HG02840 (cell line): ENCODE measurements at regions not wholly inside any gene's neighbourhood (a gene's known extent, or its start where the extent isn't known, plus 50 kb on each side); places are given as distances from the start of the nearest gene placed in this dataset.
"Not testable (repeated sequence)": the region's sequence is repeated elsewhere in the genome, so short reads cannot be mapped to it uniquely, and the experiment has no call there.

Experiments used
- ATAC-seq: cut with Tn5 transposase; IDR thresholded peaks from one replicate; pipeline ENCODE4 v1.9.1; 2021; ENCODE audit warnings: mild to moderate bottlenecking, moderate library complexity, moderate number of reproducible peaks; ENCODE audit not compliant: unreplicated experiment, low FRiP score

GRCh38 chr1:94676686-94677085 is 135.1 kb upstream of the F3 start:
- ATAC-seq, result no peak

DNA sequence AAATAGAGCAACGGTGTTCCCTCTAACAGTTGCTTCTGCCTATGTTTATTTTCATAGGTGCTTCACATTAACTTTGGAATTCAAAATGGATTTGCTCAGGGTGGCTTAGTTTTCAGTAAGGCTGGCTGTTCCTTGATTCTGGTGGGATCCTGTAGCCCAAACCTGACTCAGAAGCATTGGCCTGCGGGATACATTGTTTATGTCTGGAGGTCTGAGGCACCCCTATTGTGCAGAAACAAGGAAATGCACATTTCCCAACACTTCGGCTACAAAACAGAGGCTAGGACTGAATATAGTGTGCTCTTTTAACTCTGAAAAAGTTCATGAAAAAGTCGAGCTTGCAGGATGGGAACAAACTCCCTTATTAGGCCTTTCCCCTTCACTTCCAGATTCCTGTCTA is 133.8 kb upstream of the F3 start:
- ATAC-seq, result no peak

DNA sequence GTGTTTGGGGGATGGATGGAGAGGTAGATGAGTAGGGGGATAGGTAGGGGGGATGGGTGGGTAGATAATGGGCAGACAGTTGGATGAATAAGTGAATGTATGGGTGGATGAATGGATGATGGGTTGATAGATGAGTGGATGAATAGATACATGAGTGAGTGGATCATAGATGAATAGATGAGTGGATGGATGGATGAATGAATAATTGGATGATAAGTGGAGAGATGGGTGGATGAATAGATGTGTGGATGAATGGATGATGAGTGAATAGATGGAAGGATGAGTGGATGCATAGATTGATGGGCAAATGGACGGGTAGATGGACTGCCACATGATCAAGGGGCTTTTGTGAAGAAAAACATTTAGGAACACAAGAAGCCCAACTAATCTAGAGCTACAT is 133.3 kb upstream of the F3 start:
- no peak for ATAC-seq

DNA sequence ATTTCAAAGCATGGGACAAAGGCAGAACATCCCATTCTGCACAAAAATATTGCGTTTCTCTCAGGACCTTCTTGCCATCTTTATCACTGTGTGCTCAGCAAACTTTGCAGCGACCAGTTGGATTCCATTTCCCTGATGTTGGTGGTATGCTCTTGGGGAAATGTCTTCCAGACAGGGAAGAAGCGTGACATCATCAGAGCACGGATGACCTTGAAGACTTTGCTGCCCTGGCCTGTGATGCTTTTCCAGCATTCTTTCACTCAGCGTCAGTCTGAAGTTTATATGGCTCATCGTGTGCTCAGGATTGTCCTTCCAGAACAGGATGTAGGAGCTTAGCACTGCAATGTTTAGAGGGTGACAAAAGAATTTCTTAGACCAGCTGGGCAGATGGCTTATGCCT is 131.4 kb upstream of the F3 start:
- ATAC-seq, result no peak

GRCh38 chr1:94672001-94672400 is 130.4 kb upstream of the F3 start:
- no peak for ATAC-seq

DNA sequence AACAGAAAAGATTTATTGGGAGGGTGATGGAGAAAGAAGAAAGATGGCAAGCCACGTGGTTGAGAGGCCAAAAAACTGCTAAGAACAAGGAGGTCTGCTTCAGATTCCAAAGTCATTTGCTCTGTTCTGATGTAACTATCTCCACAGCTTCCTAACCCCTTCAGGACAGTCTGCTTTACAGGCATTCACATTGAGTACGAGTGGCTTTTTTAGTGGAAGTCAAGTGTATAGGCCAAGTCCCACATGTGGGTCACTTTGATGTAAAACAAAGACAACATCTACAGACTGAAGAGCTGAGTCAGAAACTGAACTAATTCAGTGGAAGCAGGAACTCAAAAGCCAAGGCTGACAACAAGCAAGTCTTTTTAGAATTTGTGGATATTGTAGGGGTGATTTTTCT is 128.7 kb upstream of the F3 start:
- ATAC-seq, result no peak

GRCh38 chr1:94669198-94669597 is 127.6 kb upstream of the F3 start:
- ATAC-seq, result no peak

- ATAC-seq, result no peak
Measured at GRCh38 chr1:94668528-94668927, 127.0 kb upstream of the F3 start.

DNA sequence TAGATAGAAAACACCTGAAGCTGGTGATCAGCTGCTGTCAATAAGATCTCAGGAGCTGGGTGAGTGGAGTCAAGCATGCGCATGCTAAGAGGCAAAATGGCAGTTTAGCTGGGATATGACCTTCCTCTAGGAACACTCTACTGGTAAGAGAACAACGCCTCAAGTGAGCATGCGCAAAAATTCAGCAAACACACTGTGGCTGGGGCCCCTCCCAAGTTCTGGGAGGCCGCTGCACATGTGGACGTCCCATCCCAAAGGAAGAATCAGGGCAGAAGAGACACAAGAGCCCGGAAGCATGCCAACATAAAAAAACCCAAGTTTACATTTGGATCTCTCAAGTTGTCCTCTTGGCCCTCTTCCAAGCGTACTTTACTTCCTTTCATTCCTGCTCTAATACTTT is 126.3 kb upstream of the F3 start:
- no peak for ATAC-seq

- ATAC-seq, result no peak
Measured at GRCh38 chr1:94666797-94667196, 125.2 kb upstream of the F3 start.

DNA sequence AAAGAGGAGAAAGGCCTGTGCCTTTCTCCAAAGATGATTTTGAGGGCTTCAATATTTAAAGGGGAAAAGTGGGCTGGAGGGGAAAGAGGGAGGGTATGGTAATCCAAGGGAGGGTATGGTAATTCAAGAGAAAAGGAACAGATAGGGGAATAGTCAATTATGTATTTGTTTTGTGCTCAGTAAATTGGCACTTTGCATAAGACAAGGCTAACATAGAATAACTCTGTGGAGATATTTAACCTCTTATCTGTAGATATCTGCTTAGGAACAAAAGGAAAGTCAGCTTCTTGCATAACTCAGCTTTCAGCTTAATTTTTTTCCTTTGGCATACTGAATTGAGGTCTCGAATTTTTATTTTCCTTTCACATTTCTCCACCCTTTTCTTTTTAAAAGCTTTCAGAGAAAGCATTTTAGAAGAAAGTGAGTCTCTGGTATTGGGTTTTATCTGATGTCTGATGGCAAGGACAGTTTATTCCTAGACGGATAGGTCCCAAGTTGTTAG is 119.9 kb upstream of the F3 start:
- no peak for ATAC-seq

- no peak for ATAC-seq
Measured at GRCh38 chr1:94660994-94661393, 119.4 kb upstream of the F3 start.

GRCh38 chr1:94660258-94660657 is 118.7 kb upstream of the F3 start:
- ATAC-seq, result no peak

GRCh38 chr1:94659202-94659601 is 117.6 kb upstream of the F3 start:
- ATAC-seq, result not testable (repeated sequence)

- ATAC-seq, result no peak
Measured at GRCh38 chr1:94658221-94658620, 116.7 kb upstream of the F3 start.

- ATAC-seq, result not testable (repeated sequence)
Measured at GRCh38 chr1:94657776-94658175, 116.2 kb upstream of the F3 start.

- no peak for ATAC-seq
Measured at GRCh38 chr1:94656967-94657366, 115.4 kb upstream of the F3 start.

- no peak for ATAC-seq
Measured at GRCh38 chr1:94654919-94655318, 113.4 kb upstream of the F3 start.

GRCh38 chr1:94654459-94654858 is 112.9 kb upstream of the F3 start:
- ATAC-seq, result no peak

GRCh38 chr1:94654031-94654430 is 112.5 kb upstream of the F3 start:
- no peak for ATAC-seq

- ATAC-seq, result no peak
Measured at GRCh38 chr1:94653454-94653853, 111.9 kb upstream of the F3 start.

- no peak for ATAC-seq
Measured at GRCh38 chr1:94651076-94651475, 109.5 kb upstream of the F3 start.

DNA sequence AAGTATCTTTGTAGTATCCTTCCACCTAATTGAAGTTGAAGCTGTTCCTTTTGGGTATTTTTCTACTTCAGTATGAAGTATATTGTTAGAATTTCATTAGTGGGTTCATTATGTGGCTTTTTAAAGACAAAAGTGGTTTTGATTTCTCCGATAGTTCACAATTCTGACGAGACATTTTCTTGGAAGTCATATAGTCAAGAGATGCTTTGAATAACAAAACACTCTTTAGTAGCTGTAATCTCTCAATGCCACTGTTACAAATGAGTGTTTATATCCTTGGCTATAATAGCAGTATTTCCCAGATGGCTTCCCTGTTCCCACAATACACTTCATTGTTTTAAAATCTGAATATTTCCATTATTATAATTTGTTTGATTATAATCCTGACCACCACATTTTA is 108.7 kb upstream of the F3 start:
- no peak for ATAC-seq
